ENCODE measurements at regions not wholly inside any gene's neighbourhood (a gene's known extent, or its start where the extent isn't known, plus 50 kb on each side); places are given as distances from the start of the nearest gene placed in this dataset.

DNA sequence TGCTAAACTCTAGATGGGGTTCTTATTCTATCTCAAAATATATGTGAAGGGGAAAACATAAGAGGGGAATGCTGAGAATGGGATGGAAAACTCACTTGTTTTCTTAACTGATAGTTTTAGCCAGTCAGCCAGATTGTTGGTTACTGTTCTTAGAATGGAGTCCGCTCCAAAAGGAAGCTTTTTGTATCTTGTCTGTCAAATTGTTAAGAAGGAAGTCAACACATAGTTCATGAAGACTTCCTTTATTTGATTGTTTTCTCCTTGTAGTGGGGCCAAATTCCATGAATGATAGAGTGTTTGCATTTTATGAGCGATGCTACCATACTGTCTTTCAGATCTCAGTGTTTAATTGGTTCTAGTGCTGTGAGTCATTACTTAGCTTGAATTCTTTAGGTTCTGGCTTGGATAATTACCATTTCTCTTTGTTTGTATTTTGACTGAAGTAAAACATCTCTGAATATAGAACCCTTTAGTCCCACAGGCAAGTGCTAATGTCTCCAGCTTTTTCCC lies 98.3 kb upstream of the GOT2 start:
- no peak for TF ChIP-seq POLR2A (IDR thresholded peaks at IDR 0.05; ENCODE audit: low read depth, low read length)
- TF ChIP-seq TAF1 (IDR thresholded peaks at IDR 0.05; ENCODE audit: borderline replicate concordance, low read depth, low read length) = no peak
- no peak for TF ChIP-seq POLR2AphosphoS5 (IDR thresholded peaks at IDR 0.05; ENCODE audit: low read depth, low read length)
- DNase-seq (ENCODE audit: insufficient read length) (no peak), FAIRE-seq (no peak)

DNA sequence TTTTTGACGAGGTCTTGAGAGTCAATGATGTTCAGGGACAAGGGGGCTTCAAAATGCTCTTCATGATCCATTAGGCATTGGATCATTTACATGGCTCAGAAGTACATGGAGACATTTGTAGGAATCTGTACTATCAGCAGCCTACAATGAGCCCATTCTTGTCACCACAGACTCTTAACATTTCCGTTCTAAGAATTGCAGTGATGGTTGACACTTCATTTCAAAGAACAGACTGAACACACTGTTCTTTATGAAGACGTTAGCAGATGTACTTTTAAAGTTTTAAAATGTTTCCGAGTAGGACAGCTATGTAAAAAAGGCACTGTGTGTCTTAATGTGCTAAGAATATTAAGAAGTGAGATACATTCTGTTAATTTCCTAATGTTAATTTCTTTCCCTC lies 97.3 kb upstream of the GOT2 start:
- TF ChIP-seq POLR2AphosphoS5 (IDR thresholded peaks at IDR 0.05; ENCODE audit: low read depth, low read length) = no peak
- TF ChIP-seq TAF1 (IDR thresholded peaks at IDR 0.05; ENCODE audit: borderline replicate concordance, low read depth, low read length) = no peak
- no peak for TF ChIP-seq POLR2A (IDR thresholded peaks at IDR 0.05; ENCODE audit: low read depth, low read length)
- no peak for DNase-seq (ENCODE audit: insufficient read length)
- FAIRE-seq = no peak

DNA sequence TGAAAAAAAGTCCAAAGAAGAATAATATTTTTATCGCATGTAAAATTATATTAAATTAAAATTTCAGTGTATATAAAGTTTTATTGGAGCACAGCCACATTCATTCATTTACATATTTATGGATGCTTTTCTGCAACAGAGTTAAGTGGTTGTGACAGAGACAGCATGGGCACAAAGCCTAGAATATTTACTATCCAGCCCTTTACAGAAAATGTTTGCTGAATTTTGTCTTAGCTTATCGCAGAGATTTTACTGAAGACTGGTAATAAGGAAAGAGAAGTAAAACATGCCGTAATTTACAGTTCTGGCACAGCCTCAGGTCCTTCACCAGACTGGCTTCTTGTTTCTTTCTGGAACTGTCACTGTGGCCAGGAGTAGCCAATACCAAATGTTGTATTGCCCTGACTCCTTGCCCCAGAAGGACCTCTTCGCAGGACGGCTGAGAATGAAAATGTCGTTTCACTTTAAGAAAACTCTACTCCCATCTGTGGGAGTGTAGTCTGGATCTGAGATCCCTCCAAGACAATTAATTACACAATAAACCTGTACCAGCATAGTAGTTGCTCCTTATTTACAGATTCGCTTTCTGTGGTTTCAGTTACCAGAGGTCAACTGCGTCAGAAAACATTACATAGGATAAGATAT lies 94.9 kb upstream of the GOT2 start:
- TF ChIP-seq TAF1 (IDR thresholded peaks at IDR 0.05; ENCODE audit: borderline replicate concordance, low read depth, low read length) (no peak), POLR2AphosphoS5 (IDR thresholded peaks at IDR 0.05; ENCODE audit: low read depth, low read length) (no peak)
- DNase-seq (ENCODE audit: insufficient read length) (no peak), FAIRE-seq (no peak)

- DNase-seq (ENCODE audit: insufficient read length) (no peak), FAIRE-seq (no peak)
- TF ChIP-seq POLR2A (IDR thresholded peaks at IDR 0.05; ENCODE audit: low read depth, low read length) (no peak), TAF1 (IDR thresholded peaks at IDR 0.05; ENCODE audit: borderline replicate concordance, low read depth, low read length) (no peak), POLR2AphosphoS5 (IDR thresholded peaks at IDR 0.05; ENCODE audit: low read depth, low read length) (no peak)
These were observed 90.1 kb upstream of the GOT2 start for GRCh38 chr16:58824201-58824600.

DNA sequence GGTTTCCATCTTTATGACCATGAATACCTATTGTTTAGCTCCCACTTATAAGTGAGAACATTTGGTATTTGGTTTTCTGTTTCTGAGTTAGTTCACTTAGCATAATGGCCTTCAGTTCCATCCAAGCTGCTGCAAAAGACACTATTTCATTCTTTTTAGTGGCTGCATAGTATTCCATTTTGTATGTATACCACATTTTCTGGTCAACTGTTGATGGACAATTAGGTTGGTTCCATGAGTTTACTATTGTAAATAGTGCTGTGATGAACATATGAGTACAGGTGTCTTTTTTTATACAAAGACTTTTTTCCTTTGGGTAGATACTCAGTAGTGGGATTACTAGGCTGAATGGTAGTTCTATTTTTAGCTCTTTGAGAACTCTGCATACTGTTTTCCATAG lies 87.8 kb upstream of the GOT2 start:
- DNase-seq (ENCODE audit: insufficient read length) = no peak
- TF ChIP-seq POLR2A (IDR thresholded peaks at IDR 0.05; ENCODE audit: low read depth, low read length) = no peak
- TF ChIP-seq POLR2AphosphoS5 (IDR thresholded peaks at IDR 0.05; ENCODE audit: low read depth, low read length) = no peak
- TF ChIP-seq TAF1 (IDR thresholded peaks at IDR 0.05; ENCODE audit: borderline replicate concordance, low read depth, low read length) = no peak

DNA sequence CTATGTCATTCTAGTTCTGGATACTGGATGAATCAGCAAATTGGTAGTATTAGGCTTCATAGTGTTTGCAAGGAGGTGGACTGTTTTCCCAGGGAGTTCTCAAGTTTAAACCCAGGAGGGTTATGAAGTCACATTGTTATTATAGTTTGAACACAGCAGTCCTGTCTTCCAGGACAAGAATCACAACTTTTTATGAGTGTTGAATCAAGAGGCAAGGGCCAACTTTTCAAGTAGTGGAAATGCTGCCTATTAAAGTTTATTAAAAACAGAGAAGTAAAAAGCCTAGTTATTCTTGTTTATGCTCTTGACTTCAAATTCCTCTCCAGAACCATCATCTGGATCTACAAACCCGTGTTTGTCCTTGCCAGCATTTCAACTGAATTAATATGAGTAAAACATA lies 86.3 kb upstream of the GOT2 start:
- TF ChIP-seq POLR2AphosphoS5 (IDR thresholded peaks at IDR 0.05; ENCODE audit: low read depth, low read length) = no peak
- TF ChIP-seq TAF1 (IDR thresholded peaks at IDR 0.05; ENCODE audit: borderline replicate concordance, low read depth, low read length) = no peak
- no peak for TF ChIP-seq POLR2A (IDR thresholded peaks at IDR 0.05; ENCODE audit: low read depth, low read length)
- DNase-seq (ENCODE audit: insufficient read length) (no peak), FAIRE-seq (no peak)

More for the DNA sequence above, 87.8 kb upstream of the GOT2 start:
- FAIRE-seq = no peak

- FAIRE-seq (no peak), DNase-seq (ENCODE audit: insufficient read length) (no peak)
- TF ChIP-seq POLR2A (IDR thresholded peaks at IDR 0.05; ENCODE audit: low read depth, low read length) (no peak), TAF1 (IDR thresholded peaks at IDR 0.05; ENCODE audit: borderline replicate concordance, low read depth, low read length) (no peak), POLR2AphosphoS5 (IDR thresholded peaks at IDR 0.05; ENCODE audit: low read depth, low read length) (no peak)
These were observed 81.2 kb upstream of the GOT2 start for GRCh38 chr16:58815181-58815888.

GRCh38 chr16:58814348-58814801 lies 80.3 kb upstream of the GOT2 start:
- FAIRE-seq (peak; percentile 83), DNase-seq (ENCODE audit: insufficient read length) (peak; percentile 23)
- no peak for TF ChIP-seq TAF1 (IDR thresholded peaks at IDR 0.05; ENCODE audit: borderline replicate concordance, low read depth, low read length)
- TF ChIP-seq POLR2A (IDR thresholded peaks at IDR 0.05; ENCODE audit: low read depth, low read length) = no peak
- no peak for TF ChIP-seq POLR2AphosphoS5 (IDR thresholded peaks at IDR 0.05; ENCODE audit: low read depth, low read length)

DNA sequence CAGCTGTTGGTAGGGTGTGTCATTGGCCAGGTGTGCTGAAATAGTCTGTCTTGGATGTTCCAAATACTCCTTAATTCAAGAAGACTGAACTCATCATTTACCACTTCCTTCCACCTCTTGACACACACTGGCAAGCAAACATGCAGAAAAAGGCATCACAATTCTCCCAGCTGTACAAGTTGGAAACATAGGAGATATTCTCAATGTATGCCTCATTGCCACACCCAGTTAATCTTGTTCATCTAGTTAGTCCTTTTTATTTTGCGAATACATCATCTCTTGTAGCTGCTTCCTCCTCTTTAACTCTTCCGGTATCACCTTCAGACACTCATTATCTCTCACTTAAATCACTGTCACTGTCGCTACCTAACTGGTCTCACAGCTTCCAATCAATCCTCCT lies 75.1 kb upstream of the GOT2 start:
- FAIRE-seq = no peak
- no peak for TF ChIP-seq TAF1 (IDR thresholded peaks at IDR 0.05; ENCODE audit: borderline replicate concordance, low read depth, low read length)
- no peak for TF ChIP-seq POLR2AphosphoS5 (IDR thresholded peaks at IDR 0.05; ENCODE audit: low read depth, low read length)
- TF ChIP-seq POLR2A (IDR thresholded peaks at IDR 0.05; ENCODE audit: low read depth, low read length) = no peak

GRCh38 chr16:58807276-58807675 lies 73.2 kb upstream of the GOT2 start:
- FAIRE-seq (no peak), DNase-seq (ENCODE audit: insufficient read length) (no peak)
- TF ChIP-seq POLR2AphosphoS5 (IDR thresholded peaks at IDR 0.05; ENCODE audit: low read depth, low read length) = no peak
- no peak for TF ChIP-seq TAF1 (IDR thresholded peaks at IDR 0.05; ENCODE audit: borderline replicate concordance, low read depth, low read length)
- no peak for TF ChIP-seq POLR2A (IDR thresholded peaks at IDR 0.05; ENCODE audit: low read depth, low read length)

More for the DNA sequence above, 75.1 kb upstream of the GOT2 start:
- DNase-seq (ENCODE audit: insufficient read length) = no peak

- TF ChIP-seq POLR2AphosphoS5 (IDR thresholded peaks at IDR 0.05; ENCODE audit: low read depth, low read length) (no peak), TAF1 (IDR thresholded peaks at IDR 0.05; ENCODE audit: borderline replicate concordance, low read depth, low read length) (no peak), POLR2A (IDR thresholded peaks at IDR 0.05; ENCODE audit: low read depth, low read length) (no peak)
- DNase-seq (ENCODE audit: insufficient read length) = no peak
- no peak for FAIRE-seq
These were observed 67.7 kb upstream of the GOT2 start for GRCh38 chr16:58801838-58802237.

Measured in GM12892 (cell line).